ENCODE measurements at regions not wholly inside any gene's neighbourhood (a gene's known extent, or its start where the extent isn't known, plus 50 kb on each side); places are given as distances from the start of the nearest gene placed in this dataset.

GRCh38 chr4:98796991-98797390 is 131.9 kb downstream of the EIF4E start:
- TF ChIP-seq POLR2A (IDR thresholded peaks at IDR 0.05) = no peak
- TF ChIP-seq CTCF (IDR thresholded peaks at IDR 0.05) = no peak
- TF ChIP-seq EP300 (IDR thresholded peaks at IDR 0.05; ENCODE audit: low read depth) = no peak
- TF ChIP-seq POLR2AphosphoS5 (IDR thresholded peaks at IDR 0.05) = no peak

All from transverse colon (tissue), 4 donors.